CD14-positive monocyte (primary cell): ENCODE measurements at regions not wholly inside any gene's neighbourhood (a gene's known extent, or its start where the extent isn't known, plus 50 kb on each side); places are given as distances from the start of the nearest gene placed in this dataset.

ENCODE experiments used
- DNase-seq, 3 donors: peaks; one replicate each; pipeline ENCODE4 v3.0.0-alpha.2; 2011 to 2022
- H2AFZ ChIP-seq: 2 replicates; pipeline ENCODE4 v1.6.0; 2012; ENCODE audit warnings: mild to moderate bottlenecking, low read depth, low read length, inconsistent platforms; ENCODE audit not compliant: insufficient read depth, poor library complexity, severe bottlenecking
- H3K27ac ChIP-seq, 2 donors: 1 replicate in 1 of 2; 2 replicates in 1 of 2; pipeline ENCODE4 v1.5.1; 2012 to 2013; ENCODE audit warnings: low read length in 2 of 2, control low read depth in 1 of 2, inconsistent platforms in 1 of 2, low read depth in 1 of 2, mild to moderate bottlenecking in 1 of 2
- H3K27me3 ChIP-seq, 2 donors: one replicate each; pipeline versions ENCODE4 v1.6.0 to v1.6.1; 2011 to 2013; ENCODE audit warnings: low read length in 2 of 2; ENCODE audit not compliant: control insufficient read depth in 2 of 2, insufficient read depth in 2 of 2
- H3K36me3 ChIP-seq, 2 donors: replicated peaks in 1 of 2; 1 replicate in 1 of 2; 2 replicates in 1 of 2; pipeline versions ENCODE4 v1.5.1 to v1.6.1; 2012 to 2013; ENCODE audit warnings: low read length in 2 of 2, control low read depth in 1 of 2, inconsistent platforms in 1 of 2, mild to moderate bottlenecking in 1 of 2; ENCODE audit not compliant: insufficient read depth in 2 of 2, control insufficient read depth in 1 of 2
- H3K4me1 ChIP-seq, 2 donors: 1 replicate in 1 of 2; 2 replicates in 1 of 2; pipeline versions ENCODE4 v1.5.1 to v1.6.1; 2012 to 2013; ENCODE audit warnings: low read length in 2 of 2, control low read depth in 1 of 2, inconsistent platforms in 1 of 2, mild to moderate bottlenecking in 1 of 2, moderate library complexity in 1 of 2; ENCODE audit not compliant: insufficient read depth in 2 of 2, control insufficient read depth in 1 of 2
- H3K4me2 ChIP-seq: replicated peaks from 2 replicates; pipeline ENCODE3; 2012; ENCODE audit warnings: low read length, moderate library complexity, mild to moderate bottlenecking; ENCODE audit not compliant: poor library complexity, severe bottlenecking; ENCODE audit errors: extremely low read depth
- H3K4me3 ChIP-seq, 3 experiments: fragments of 200-600 bp in 1 of 3; sonication (generic) in 1 of 3; replicated peaks in 1 of 3; 1 replicate in 2 of 3; 2 replicates in 1 of 3; pipeline ENCODE4 v1.5.1; 2011 to 2013; ENCODE audit warnings: low read length in 3 of 3, mild to moderate bottlenecking in 3 of 3, control low read depth in 2 of 3, low read depth in 2 of 3, inconsistent platforms in 1 of 3, moderate library complexity in 1 of 3
- H3K79me2 ChIP-seq: 2 replicates; pipeline ENCODE4 v1.6.0; 2012; ENCODE audit warnings: mild to moderate bottlenecking, control low read depth, inconsistent platforms, low read length, moderate library complexity; ENCODE audit not compliant: insufficient read depth
- H3K9ac ChIP-seq: 2 replicates; pipeline ENCODE4 v1.6.0; 2017; ENCODE audit warnings: low read length, mild to moderate bottlenecking; ENCODE audit not compliant: insufficient read depth, poor library complexity, severe bottlenecking
- H3K9me3 ChIP-seq, 2 donors: replicated peaks in 1 of 2; 1 replicate in 1 of 2; 2 replicates in 1 of 2; pipeline versions ENCODE4 v1.5.1 to v1.6.1; 2012 to 2013; ENCODE audit warnings: low read length in 2 of 2, control low read depth in 1 of 2; ENCODE audit not compliant: control insufficient read depth in 1 of 2, insufficient read depth in 1 of 2
- H4K20me1 ChIP-seq: 2 replicates; pipeline ENCODE4 v1.6.0; 2012; ENCODE audit warnings: mild to moderate bottlenecking, low read length, control low read depth, moderate library complexity; ENCODE audit not compliant: insufficient read depth
- H3K27ac Mint-ChIP-seq, 7 donors: one replicate each; pipeline ENCODE4 v1.8.0; 2020; ENCODE audit warnings: mild to moderate bottlenecking in 7 of 7, mixed read lengths in 7 of 7, moderate library complexity in 6 of 7, inconsistent platforms in 2 of 7
- H3K27me3 Mint-ChIP-seq, 3 donors: one replicate each; pipeline ENCODE4 v1.8.0; 2021 to 2022; ENCODE audit warnings: low read depth in 3 of 3, mild to moderate bottlenecking in 3 of 3, mixed read lengths in 3 of 3, moderate library complexity in 3 of 3, inconsistent platforms in 1 of 3
- H3K36me3 Mint-ChIP-seq, 2 donors: one replicate each; pipeline ENCODE4 v1.8.0; 2020; ENCODE audit warnings: mixed read lengths in 2 of 2, inconsistent platforms in 1 of 2, mild to moderate bottlenecking in 1 of 2
- H3K4me1 Mint-ChIP-seq: one replicate; pipeline ENCODE4 v1.8.0; 2020; ENCODE audit warnings: mild to moderate bottlenecking, mixed read lengths
- H3K4me3 Mint-ChIP-seq, 2 donors: one replicate each; pipeline ENCODE4 v1.8.0; 2020; ENCODE audit warnings: mild to moderate bottlenecking in 2 of 2, mixed read lengths in 2 of 2, moderate library complexity in 1 of 2
- H3K9me3 Mint-ChIP-seq, 7 donors: one replicate each; pipeline ENCODE4 v1.8.0; 2020 to 2022; ENCODE audit warnings: mixed read lengths in 7 of 7, mild to moderate bottlenecking in 6 of 7, moderate library complexity in 6 of 7, inconsistent platforms in 2 of 7
- CTCF ChIP-seq: fragments of 200-600 bp; IDR thresholded peaks from one replicate; pipeline ENCODE4 v1.8.0; 2022; ENCODE audit warnings: antibody characterized with exemption, mild to moderate bottlenecking
- WGBS: methylation state at CpG from one replicate; pipeline ENCODE4 v1.1.5; 2013; ENCODE audit warnings: missing lambda C conversion rate; ENCODE audit not compliant: insufficient coverage; 5-methylcytosine and 5-hydroxymethylcytosine counted together
- intact Hi-C, 2 donors: fragments of 100-400 bp; cut with micrococcal nuclease; formaldehyde crosslinking; loops; one replicate each; pipeline versions ENCODE4 v1.15.0 to v1.15.1; 2023

GRCh38 chr20:57111028-57111373, 155.4 kb downstream of the BMP7 start:
- no peaks in the 10 kb centered on the region for H3K27me3 ChIP-seq
- no peak overlapping the region for H3K4me3 ChIP-seq
- Mint-ChIP-seq H3K9me3 (peaks cover 0 to 7% (median 3%) of the 10 kb centered on the region in 7 donors), H3K36me3 (no peaks in the 10 kb centered on the region), H3K4me1 (no peaks in the 10 kb centered on the region), H3K4me3 (no peak overlapping the region), H3K27me3 (peaks cover 0 to 8% (median 2%) of the 10 kb centered on the region in 3 donors), H3K27ac (no peak overlapping the region)
- no peak overlapping the region for H3K9ac ChIP-seq
- H3K4me1 ChIP-seq: no peaks in the 10 kb centered on the region
- no peaks in the 10 kb centered on the region for H3K36me3 ChIP-seq
- H3K79me2 ChIP-seq: no peaks in the 10 kb centered on the region
- H3K4me2 ChIP-seq: no peak overlapping the region
- intact Hi-C loops: no loop called here
- TF ChIP-seq CTCF: no peak
- H2AFZ ChIP-seq: no peak overlapping the region
- DNase-seq: no peak
- H3K27ac ChIP-seq: no peak overlapping the region
- peaks cover 0 to 3% of the 10 kb centered on the region in 2 donors for H3K9me3 ChIP-seq
- 80% methylated on average over 2 of the region's 3 CpGs for WGBS
- H4K20me1 ChIP-seq: no peaks in the 10 kb centered on the region

GRCh38 chr20:57112448-57112847, 154.0 kb downstream of the BMP7 start:
- no peaks in the 10 kb centered on the region for H3K36me3 ChIP-seq
- H3K9me3 ChIP-seq: no peaks in the 10 kb centered on the region
- intact Hi-C loops: no loop called here
- no peak for DNase-seq
- no peak overlapping the region for H3K4me3 Mint-ChIP-seq
- no peaks in the 10 kb centered on the region for H3K27me3 ChIP-seq
- H3K36me3 Mint-ChIP-seq: no peaks in the 10 kb centered on the region
- H3K27ac ChIP-seq: no peak overlapping the region
- H3K4me1 ChIP-seq: no peaks in the 10 kb centered on the region
- no peaks in the 10 kb centered on the region for H4K20me1 ChIP-seq
- no peak overlapping the region for H3K4me2 ChIP-seq
- no peaks in the 10 kb centered on the region for H3K4me1 Mint-ChIP-seq
- WGBS: 63% methylated on average over 8 of the region's 8 CpGs
- no peak overlapping the region for H3K27ac Mint-ChIP-seq
- no peak overlapping the region for H3K4me3 ChIP-seq
- peaks cover 0 to 7% (median 4%) of the 10 kb centered on the region in 3 donors for H3K27me3 Mint-ChIP-seq
- no peak overlapping the region for H3K9ac ChIP-seq
- H3K79me2 ChIP-seq: no peaks in the 10 kb centered on the region
- TF ChIP-seq CTCF: no peak
- peaks cover 0 to 2% (median 0%) of the 10 kb centered on the region in 7 donors for H3K9me3 Mint-ChIP-seq
- no peak overlapping the region for H2AFZ ChIP-seq
